ENCODE measurements at regions not wholly inside any gene's neighbourhood (a gene's known extent, or its start where the extent isn't known, plus 50 kb on each side); places are given as distances from the start of the nearest gene placed in this dataset.

GRCh38 chr5:120160124-120160895 is 303.8 kb upstream of the PRR16 start:
- peaks cover 4% of the 10 kb centered on the region for H3K4me1 Mint-ChIP-seq (ENCODE audit: low read depth)
- TF ChIP-seq CTCF (IDR thresholded peaks at IDR 0.05), result no peak
- H3K36me3 Mint-ChIP-seq (ENCODE audit: low read depth), result no peaks in the 10 kb centered on the region
- H3K27me3 Mint-ChIP-seq (ENCODE audit: low read depth), result no peaks in the 10 kb centered on the region
- no peaks in the 10 kb centered on the region for H3K9me3 Mint-ChIP-seq (ENCODE audit: low read depth)
- no peak overlapping the region for H3K27ac Mint-ChIP-seq (ENCODE audit: unreplicated experiment)
- no peak overlapping the region for H3K4me3 Mint-ChIP-seq (ENCODE audit: unreplicated experiment)
- no peak for DNase-seq (ENCODE audit: low spot score)

- no peaks in the 10 kb centered on the region for H3K9me3 Mint-ChIP-seq (ENCODE audit: low read depth)
- H3K27ac Mint-ChIP-seq (ENCODE audit: unreplicated experiment), result no peak overlapping the region
- no peak for TF ChIP-seq CTCF (IDR thresholded peaks at IDR 0.05)
- H3K36me3 Mint-ChIP-seq (ENCODE audit: low read depth), result no peaks in the 10 kb centered on the region
- no peak overlapping the region for H3K4me3 Mint-ChIP-seq (ENCODE audit: unreplicated experiment)
- DNase-seq (ENCODE audit: low spot score), result no peak
- peaks cover 2% of the 10 kb centered on the region for H3K4me1 Mint-ChIP-seq (ENCODE audit: low read depth)
- peaks cover 4% of the 10 kb centered on the region for H3K27me3 Mint-ChIP-seq (ENCODE audit: low read depth)
These were observed 301.8 kb upstream of the PRR16 start for GRCh38 chr5:120162321-120162720.

- no peak overlapping the region for H3K27ac Mint-ChIP-seq (ENCODE audit: unreplicated experiment)
- H3K4me1 Mint-ChIP-seq (ENCODE audit: low read depth), result no peaks in the 10 kb centered on the region
- no peak overlapping the region for H3K4me3 Mint-ChIP-seq (ENCODE audit: unreplicated experiment)
- no peak for TF ChIP-seq CTCF (IDR thresholded peaks at IDR 0.05)
- no peaks in the 10 kb centered on the region for H3K36me3 Mint-ChIP-seq (ENCODE audit: low read depth)
- peaks cover 14% of the 10 kb centered on the region for H3K27me3 Mint-ChIP-seq (ENCODE audit: low read depth)
- DNase-seq (ENCODE audit: low spot score), result no peak
- H3K9me3 Mint-ChIP-seq (ENCODE audit: low read depth), result no peaks in the 10 kb centered on the region
These were observed 300.1 kb upstream of the PRR16 start for GRCh38 chr5:120164037-120164436.

- Mint-ChIP-seq H3K4me1 (ENCODE audit: low read depth) (no peaks in the 10 kb centered on the region), H3K9me3 (ENCODE audit: low read depth) (no peaks in the 10 kb centered on the region), H3K27ac (ENCODE audit: unreplicated experiment) (no peak overlapping the region), H3K27me3 (ENCODE audit: low read depth) (peaks cover 18% of the 10 kb centered on the region), H3K4me3 (ENCODE audit: unreplicated experiment) (no peak overlapping the region), H3K36me3 (ENCODE audit: low read depth) (no peaks in the 10 kb centered on the region)
- no peak for TF ChIP-seq CTCF (IDR thresholded peaks at IDR 0.05)
- DNase-seq (ENCODE audit: low spot score), result no peak
These were observed 299.1 kb upstream of the PRR16 start for GRCh38 chr5:120164986-120165385.

GRCh38 chr5:120173125-120173524 is 291.0 kb upstream of the PRR16 start:
- peaks cover 12% of the 10 kb centered on the region for H3K27me3 Mint-ChIP-seq (ENCODE audit: low read depth)
- H3K4me1 Mint-ChIP-seq (ENCODE audit: low read depth), result no peaks in the 10 kb centered on the region
- no peak overlapping the region for H3K4me3 Mint-ChIP-seq (ENCODE audit: unreplicated experiment)
- H3K27ac Mint-ChIP-seq (ENCODE audit: unreplicated experiment), result no peak overlapping the region
- DNase-seq (ENCODE audit: low spot score), result no peak
- H3K36me3 Mint-ChIP-seq (ENCODE audit: low read depth), result no peaks in the 10 kb centered on the region
- no peak for TF ChIP-seq CTCF (IDR thresholded peaks at IDR 0.05)
- H3K9me3 Mint-ChIP-seq (ENCODE audit: low read depth), result no peaks in the 10 kb centered on the region

All from chondrocyte (in vitro differentiated cells).